Hepatocyte (in vitro differentiated cells): ENCODE measurements at regions not wholly inside any gene's neighbourhood (a gene's known extent, or its start where the extent isn't known, plus 50 kb on each side); places are given as distances from the start of the nearest gene placed in this dataset.

Experiments
- DNase-seq: peaks from one replicate; pipeline ENCODE4 v3.0.0-alpha.2; 2016; ENCODE audit warnings: low spot score
- H2AFZ ChIP-seq: fragments of 200-600 bp; sonication (generic); 2 replicates; pipeline ENCODE4 v1.6.0; 2016; ENCODE audit warnings: antibody characterized with exemption, mild to moderate bottlenecking
- H3K27ac ChIP-seq: fragments of 200-600 bp; sonication (generic); 2 replicates; pipeline ENCODE4 v1.5.1; 2016; ENCODE audit warnings: mild to moderate bottlenecking
- H3K27me3 ChIP-seq: fragments of 200-600 bp; sonication (generic); 2 replicates; pipeline ENCODE4 v1.6.1; 2016
- H3K36me3 ChIP-seq: fragments of 200-600 bp; sonication (generic); replicated peaks from 2 replicates; pipeline ENCODE4 v1.5.1; 2016; ENCODE audit warnings: low read depth; ENCODE audit not compliant: insufficient read depth
- H3K4me1 ChIP-seq: fragments of 200-600 bp; sonication (generic); 2 replicates; pipeline ENCODE4 v1.5.1; 2016; ENCODE audit warnings: mild to moderate bottlenecking, moderate library complexity; ENCODE audit not compliant: insufficient read depth
- H3K4me2 ChIP-seq: fragments of 200-600 bp; sonication (generic); 2 replicates; pipeline ENCODE4 v1.6.0; 2016
- H3K4me3 ChIP-seq: fragments of 200-600 bp; sonication (generic); 2 replicates; pipeline ENCODE4 v1.5.1; 2016; ENCODE audit warnings: mild to moderate bottlenecking
- H3K79me2 ChIP-seq: fragments of 200-600 bp; sonication (generic); 2 replicates; pipeline ENCODE4 v1.6.0; 2017; ENCODE audit warnings: mild to moderate bottlenecking
- H3K9me2 ChIP-seq: fragments of 200-600 bp; sonication (generic); replicated peaks from 2 replicates; pipeline ENCODE4 v1.6.0; 2017; ENCODE audit warnings: mild to moderate bottlenecking; ENCODE audit not compliant: insufficient read depth
- H3K9me3 ChIP-seq: fragments of 200-600 bp; sonication (generic); 2 replicates; pipeline ENCODE4 v1.5.1; 2016; ENCODE audit warnings: low read depth, mild to moderate bottlenecking
- H4K20me1 ChIP-seq: fragments of 200-600 bp; sonication (generic); 2 replicates; pipeline ENCODE4 v1.6.0; 2016; ENCODE audit warnings: mild to moderate bottlenecking; ENCODE audit not compliant: insufficient read depth, poor library complexity, severe bottlenecking
- CTCF ChIP-seq: fragments of 200-600 bp; sonication (generic); IDR thresholded peaks from 2 replicates; pipeline ENCODE4 v1.5.1; 2016; ENCODE audit warnings: antibody characterized with exemption, mild to moderate bottlenecking; ENCODE audit not compliant: poor library complexity
- EZH2 ChIP-seq: fragments of 200-600 bp; sonication (generic); IDR thresholded peaks from 2 replicates; pipeline ENCODE4 v1.6.1; 2016; ENCODE audit warnings: antibody characterized with exemption, mild to moderate bottlenecking, borderline replicate concordance
- EZH2phosphoT487 ChIP-seq: fragments of 200-600 bp; sonication (generic); IDR thresholded peaks from one replicate; pipeline ENCODE4 v1.6.1; 2018; ENCODE audit warnings: antibody characterized with exemption, mild to moderate bottlenecking, low read depth, moderate library complexity; ENCODE audit not compliant: unreplicated experiment, severe bottlenecking
- WGBS: methylation state at CpG from one replicate; pipeline ENCODE4 v1.1.6; 2016; ENCODE audit warnings: low lambda C conversion rate; ENCODE audit errors: missing lambda C conversion rate; 5-methylcytosine and 5-hydroxymethylcytosine counted together

- H3K79me2 ChIP-seq = no peaks in the 10 kb centered on the region
- peaks cover 5% of the 10 kb centered on the region for H3K27me3 ChIP-seq
- no peaks in the 10 kb centered on the region for H3K9me2 ChIP-seq
- WGBS = 84% methylated on average over 2 of the region's 2 CpGs
- H4K20me1 ChIP-seq = no peaks in the 10 kb centered on the region
- no peak overlapping the region for H3K4me2 ChIP-seq
- H3K4me3 ChIP-seq = no peak overlapping the region
- no peaks in the 10 kb centered on the region for H3K9me3 ChIP-seq
- H3K4me1 ChIP-seq = no peaks in the 10 kb centered on the region
- TF ChIP-seq EZH2 = no peak
- no peak for TF ChIP-seq EZH2phosphoT487
- no peak for TF ChIP-seq CTCF
- no peak overlapping the region for H2AFZ ChIP-seq
- no peak for DNase-seq
- no peaks in the 10 kb centered on the region for H3K36me3 ChIP-seq
- H3K27ac ChIP-seq = no peak overlapping the region
Measured at GRCh38 chr14:76273346-76273745, 102.6 kb upstream of the ESRRB start.

GRCh38 chr14:76274324-76274723 is 101.6 kb upstream of the ESRRB start:
- Histone ChIP-seq H3K4me2 (no peak overlapping the region), H2AFZ (no peak overlapping the region), H3K4me3 (no peak overlapping the region), H3K36me3 (no peaks in the 10 kb centered on the region), H3K79me2 (no peaks in the 10 kb centered on the region), H4K20me1 (no peaks in the 10 kb centered on the region), H3K27ac (no peak overlapping the region), H3K4me1 (no peaks in the 10 kb centered on the region), H3K27me3 (peaks cover 7% of the 10 kb centered on the region), H3K9me3 (no peaks in the 10 kb centered on the region), H3K9me2 (no peaks in the 10 kb centered on the region)
- no peak for DNase-seq
- WGBS = 84% methylated on average over 3 of the region's 3 CpGs
- TF ChIP-seq EZH2 = no peak
- no peak for TF ChIP-seq CTCF
- no peak for TF ChIP-seq EZH2phosphoT487

- WGBS = 86% methylated on average over 14 of the region's 14 CpGs
- no peak overlapping the region for H3K4me3 ChIP-seq
- H3K27me3 ChIP-seq = peaks cover 7% of the 10 kb centered on the region
- H3K27ac ChIP-seq = no peak overlapping the region
- no peaks in the 10 kb centered on the region for H3K9me3 ChIP-seq
- no peak overlapping the region for H2AFZ ChIP-seq
- H3K9me2 ChIP-seq = no peaks in the 10 kb centered on the region
- no peaks in the 10 kb centered on the region for H4K20me1 ChIP-seq
- H3K79me2 ChIP-seq = no peaks in the 10 kb centered on the region
- no peak for DNase-seq
- H3K4me1 ChIP-seq = no peaks in the 10 kb centered on the region
- TF ChIP-seq EZH2 = no peak
- TF ChIP-seq CTCF = no peak
- TF ChIP-seq EZH2phosphoT487 = no peak
- no peaks in the 10 kb centered on the region for H3K36me3 ChIP-seq
- H3K4me2 ChIP-seq = no peak overlapping the region
Measured at GRCh38 chr14:76277586-76278130, 98.3 kb upstream of the ESRRB start.

GRCh38 chr14:76280221-76280620 is 95.7 kb upstream of the ESRRB start:
- 49% methylated on average over 3 of the region's 3 CpGs for WGBS
- Histone ChIP-seq H3K9me2 (no peaks in the 10 kb centered on the region), H3K36me3 (no peaks in the 10 kb centered on the region), H4K20me1 (no peaks in the 10 kb centered on the region), H3K79me2 (no peaks in the 10 kb centered on the region), H3K4me3 (no peak overlapping the region), H3K27me3 (peaks cover 7% of the 10 kb centered on the region), H2AFZ (no peak overlapping the region), H3K4me2 (no peak overlapping the region), H3K9me3 (no peaks in the 10 kb centered on the region), H3K4me1 (no peaks in the 10 kb centered on the region), H3K27ac (no peak overlapping the region)
- TF ChIP-seq EZH2phosphoT487 = no peak
- TF ChIP-seq EZH2 = no peak
- no peak for TF ChIP-seq CTCF
- no peak for DNase-seq
